GM23338 (cell line): ENCODE measurements at regions not wholly inside any gene's neighbourhood (a gene's known extent, or its start where the extent isn't known, plus 50 kb on each side); places are given as distances from the start of the nearest gene placed in this dataset.
"Not testable (repeated sequence)": the region's sequence is repeated elsewhere in the genome, so short reads cannot be mapped to it uniquely, and the experiment has no call there.

Experiments
- CREB1 ChIP-seq: fragments of 250-450 bp; sonication (Bioruptor Pico); IDR thresholded peaks from 2 replicates; pipeline ENCODE4 v1.5.0; 2020; ENCODE audit warnings: low read depth, mild to moderate bottlenecking, moderate library complexity
- CTCF ChIP-seq, 2 experiments: fragments of 200-600 bp in 1 of 2; sonication (generic) in 1 of 2; conservative IDR thresholded peaks; 2 replicates each; pipeline versions ENCODE4 v1.5.1 to v1.6.1; 2016 to 2017; ENCODE audit warnings: antibody characterized with exemption in 2 of 2, low read depth in 2 of 2, mild to moderate bottlenecking in 2 of 2, moderate library complexity in 1 of 2
- ETS1 ChIP-seq: IDR thresholded peaks from 2 replicates; pipeline ENCODE4 v1.6.1; 2016; ENCODE audit warnings: antibody characterized with exemption
- EZH2 ChIP-seq: fragments of 200-600 bp; sonication (generic); IDR thresholded peaks from one replicate; pipeline ENCODE4 v1.8.0; 2017; ENCODE audit warnings: antibody characterized with exemption, mild to moderate bottlenecking, low read depth; ENCODE audit not compliant: unreplicated experiment
- EZH2phosphoT487 ChIP-seq: fragments of 200-600 bp; sonication (generic); IDR thresholded peaks from one replicate; pipeline ENCODE4 v1.8.1; 2018; ENCODE audit warnings: antibody characterized with exemption; ENCODE audit not compliant: unreplicated experiment
- JUNB ChIP-seq: IDR thresholded peaks from one replicate; pipeline ENCODE4 v1.6.1; 2016; ENCODE audit warnings: antibody characterized with exemption; ENCODE audit not compliant: unreplicated experiment
- NANOG ChIP-seq: IDR thresholded peaks from 2 replicates; pipeline ENCODE4 v1.6.1; 2016; ENCODE audit warnings: antibody characterized with exemption, borderline replicate concordance
- POLR2AphosphoS5 ChIP-seq: IDR thresholded peaks from 2 replicates; pipeline ENCODE4 v1.6.1; 2016; ENCODE audit warnings: antibody characterized with exemption, low read depth
- REST ChIP-seq: IDR thresholded peaks from one replicate; pipeline ENCODE4 v1.6.1; 2018; ENCODE audit warnings: antibody characterized with exemption; ENCODE audit not compliant: unreplicated experiment
- STAT1 ChIP-seq: IDR thresholded peaks from one replicate; pipeline ENCODE4 v1.6.1; 2016; ENCODE audit warnings: antibody characterized with exemption; ENCODE audit not compliant: unreplicated experiment

- TF ChIP-seq CTCF (conservative IDR thresholded peaks at IDR 0.05; ENCODE audit: low read depth in 2 of 2); REST; EZH2; STAT1; CREB1 (CRISPR knock-in tag); POLR2AphosphoS5; EZH2phosphoT487; ETS1; NANOG; JUNB: not testable (repeated sequence)
Observed at GRCh38 chr5:177924577-177924976, 71.5 kb downstream of the PROP1 start.
